Panc1 (cell line): ENCODE measurements at regions not wholly inside any gene's neighbourhood (a gene's known extent, or its start where the extent isn't known, plus 50 kb on each side); places are given as distances from the start of the nearest gene placed in this dataset.

Experiments
- ATAC-seq: fragments of 200-7000 bp; cut with Tn5 transposase; 2 replicates; pipeline ENCODE4 v1.9.1; 2020; ENCODE audit warnings: mild to moderate bottlenecking, moderate library complexity
- BruUV-seq: library from RNA; stranded (reverse); fragments of 400-500 nt; replicated peaks from 2 replicates; lab custom pipeline; 2021; lab: Mats Ljungman, UMichigan
- CTCF ChIA-PET: fragments of 300-600 bp; sonication (Branson Sonifier 250); formaldehyde crosslinking; loops from one replicate; lab custom pipeline; 2022; ENCODE audit warnings: antibody characterized with exemption; lab: Charles Lee
- POLR2A ChIA-PET: fragments of 300-600 bp; sonication (Branson Sonifier 250); formaldehyde crosslinking; loops from one replicate; lab custom pipeline; 2022; ENCODE audit warnings: antibody characterized with exemption; lab: Charles Lee
- DNase-seq: peaks from one replicate; pipeline ENCODE4 v3.0.0-alpha.2; 2010; ENCODE audit warnings: low read depth, low spot score
- H3K27ac ChIP-seq: 2 replicates; pipeline ENCODE4 v1.5.1; 2011; ENCODE audit warnings: mild to moderate bottlenecking, low read length, inconsistent platforms
- H3K27me3 ChIP-seq: fragments of 200-500 bp; sonication (Bioruptor generic); 2 replicates; pipeline ENCODE4 v1.6.0; 2014; ENCODE audit warnings: low read length, inconsistent platforms; ENCODE audit not compliant: control insufficient read depth, insufficient read depth
- H3K36me3 ChIP-seq: fragments of 200-500 bp; sonication (Bioruptor generic); 2 replicates; pipeline ENCODE4 v1.5.1; 2014; ENCODE audit warnings: inconsistent platforms, mild to moderate bottlenecking, low read length, moderate library complexity; ENCODE audit not compliant: control insufficient read depth, insufficient read depth
- H3K4me1 ChIP-seq: 2 replicates; pipeline ENCODE4 v1.5.1; 2011; ENCODE audit warnings: inconsistent platforms, mild to moderate bottlenecking, low read length, moderate library complexity; ENCODE audit not compliant: control insufficient read depth, insufficient read depth
- H3K4me3 ChIP-seq, 2 experiments: 2 replicates each; pipeline ENCODE4 v1.5.1; 2011 to 2012; ENCODE audit warnings: low read depth in 2 of 2, low read length in 2 of 2, mild to moderate bottlenecking in 2 of 2, inconsistent platforms in 1 of 2, moderate library complexity in 1 of 2
- H3K9me3 ChIP-seq: fragments of 200-500 bp; sonication (Bioruptor generic); 2 replicates; pipeline ENCODE4 v1.5.1; 2014; ENCODE audit warnings: low read depth, mild to moderate bottlenecking, inconsistent platforms, low read length, moderate library complexity; ENCODE audit not compliant: control insufficient read depth, insufficient read depth
- CTCF ChIP-seq: fragments of 450-650 bp; IDR thresholded peaks from 2 replicates; pipeline ENCODE4 v1.5.1; 2017; ENCODE audit warnings: mild to moderate bottlenecking
- POLR2AphosphoS5 ChIP-seq: IDR thresholded peaks from 2 replicates; pipeline ENCODE4 v1.6.1; 2012; ENCODE audit warnings: mild to moderate bottlenecking, low read depth, low read length, moderate library complexity
- REST ChIP-seq, 2 experiments: IDR thresholded peaks; 2 replicates each; pipeline ENCODE4 v1.6.1; 2011 to 2012; ENCODE audit warnings: low read depth in 2 of 2, control low read depth in 1 of 2, low read length in 1 of 2, mild to moderate bottlenecking in 1 of 2, moderate library complexity in 1 of 2; ENCODE audit not compliant: insufficient read depth in 1 of 2
- SIN3A ChIP-seq: IDR thresholded peaks from 2 replicates; pipeline ENCODE4 v1.6.1; 2012; ENCODE audit warnings: low read depth, mild to moderate bottlenecking, low read length, moderate library complexity, borderline replicate concordance; ENCODE audit not compliant: insufficient read depth
- TCF7L2 ChIP-seq: IDR thresholded peaks from 2 replicates; pipeline ENCODE4 v1.6.1; 2011; ENCODE audit warnings: mild to moderate bottlenecking, low read depth, low read length, inconsistent platforms
- in situ Hi-C: cut with HindIII; loops from 2 replicates; pipeline ENCODE4 v1.10.0; 2016; ENCODE audit warnings: low sequenced_read_pairs, low pct_unique_long_range_greater_than_20kb
- intact Hi-C: fragments of 100-400 bp; cut with micrococcal nuclease; formaldehyde crosslinking; loops from one replicate; pipeline ENCODE4 v1.10.0; 2022; ENCODE audit not compliant: unreplicated experiment

GRCh38 chr6:133012774-133013173 is 198.4 kb downstream of the RPS12 start:
- ChIA-PET POLR2A (no interaction called here), CTCF (no interaction called here)
- in situ Hi-C loops (no loop called here), intact Hi-C loops (no loop called here)
- H3K9me3 ChIP-seq, result no peaks in the 10 kb centered on the region
- BruUV-seq, result no TSS peak
- no peak for TF ChIP-seq SIN3A
- TF ChIP-seq POLR2AphosphoS5, result no peak
- TF ChIP-seq REST (IDR thresholded peaks at IDR 0.05; ENCODE audit: insufficient read depth in 1 of 2, low read depth in 2 of 2, low read length in 1 of 2), result no peak
- no peak for TF ChIP-seq CTCF
- no peak for TF ChIP-seq TCF7L2
- H3K4me3 ChIP-seq, result no peak overlapping the region
- no peak for ATAC-seq
- H3K36me3 ChIP-seq, result no peaks in the 10 kb centered on the region
- no peaks in the 10 kb centered on the region for H3K4me1 ChIP-seq
- no peak for DNase-seq
- H3K27ac ChIP-seq, result no peak overlapping the region
- no peaks in the 10 kb centered on the region for H3K27me3 ChIP-seq

GRCh38 chr6:133016631-133017030 is 202.3 kb downstream of the RPS12 start:
- no peak for ATAC-seq
- no peak overlapping the region for H3K4me3 ChIP-seq
- TF ChIP-seq POLR2AphosphoS5 (no peak), CTCF (no peak), REST (IDR thresholded peaks at IDR 0.05; ENCODE audit: insufficient read depth in 1 of 2, low read depth in 2 of 2, low read length in 1 of 2) (no peak), SIN3A (no peak)
- intact Hi-C loops (no loop called here), in situ Hi-C loops (no loop called here)
- 0 out of 2 replicates have a peak, but pooled peaks cover 4% of the 10 kb centered on the region for H3K9me3 ChIP-seq
- no TSS peak for BruUV-seq
- POLR2A ChIA-PET, result no interaction called here
- no peaks in the 10 kb centered on the region for H3K4me1 ChIP-seq
- no peak for DNase-seq
- H3K27ac ChIP-seq, result no peak overlapping the region
- H3K36me3 ChIP-seq, result no peaks in the 10 kb centered on the region
- H3K27me3 ChIP-seq, result no peaks in the 10 kb centered on the region
- CTCF ChIA-PET, result no interaction called here
